ENCODE measurements at regions not wholly inside any gene's neighbourhood (a gene's known extent, or its start where the extent isn't known, plus 50 kb on each side); places are given as distances from the start of the nearest gene placed in this dataset.

DNA sequence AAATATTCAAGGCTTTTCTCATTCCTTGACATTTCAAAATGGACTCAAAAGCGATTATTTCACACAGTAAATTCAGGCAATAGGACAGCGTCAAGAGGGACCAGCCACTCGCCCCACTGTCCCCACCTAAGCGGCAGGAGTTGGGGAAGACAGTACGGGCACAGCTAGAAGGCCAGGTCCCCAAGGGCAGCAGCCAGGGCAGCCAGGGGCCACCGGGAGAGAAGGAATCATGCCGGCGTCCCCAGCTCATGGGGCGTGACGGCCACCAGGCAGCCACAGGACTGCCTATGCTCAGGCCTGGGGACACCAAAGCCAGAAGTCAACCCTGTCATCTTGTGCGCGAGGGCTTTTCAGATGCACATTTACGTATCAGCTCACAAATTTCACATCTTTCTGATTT, 225.7 kb upstream of the PPP2R2D start:
- H3K27me3 ChIP-seq: no peaks in the 10 kb centered on the region
- no peak for TF ChIP-seq CTCF (IDR thresholded peaks at IDR 0.05)
- no peak for TF ChIP-seq POLR2A (IDR thresholded peaks at IDR 0.05)
- 75 to 80% methylated on average over 13 of the region's 13 CpGs for WGBS, 2 donors
- no peak overlapping the region for H3K4me3 ChIP-seq (replicated peaks in 1 of 3)
- intact Hi-C loops (cut with DNase I): no loop called here
- no peaks in the 10 kb centered on the region for H3K36me3 ChIP-seq
- no peak for DNase-seq
- no peaks in the 10 kb centered on the region for H3K4me1 ChIP-seq
- H3K27ac ChIP-seq: no peak overlapping the region
- H3K9me3 ChIP-seq: no peaks in the 10 kb centered on the region

- H3K4me1 ChIP-seq: no peaks in the 10 kb centered on the region
- intact Hi-C loops (cut with DNase I): no loop called here
Observed at GRCh38 chr10:131676046-131676799, 224.6 kb upstream of the PPP2R2D start.

DNA sequence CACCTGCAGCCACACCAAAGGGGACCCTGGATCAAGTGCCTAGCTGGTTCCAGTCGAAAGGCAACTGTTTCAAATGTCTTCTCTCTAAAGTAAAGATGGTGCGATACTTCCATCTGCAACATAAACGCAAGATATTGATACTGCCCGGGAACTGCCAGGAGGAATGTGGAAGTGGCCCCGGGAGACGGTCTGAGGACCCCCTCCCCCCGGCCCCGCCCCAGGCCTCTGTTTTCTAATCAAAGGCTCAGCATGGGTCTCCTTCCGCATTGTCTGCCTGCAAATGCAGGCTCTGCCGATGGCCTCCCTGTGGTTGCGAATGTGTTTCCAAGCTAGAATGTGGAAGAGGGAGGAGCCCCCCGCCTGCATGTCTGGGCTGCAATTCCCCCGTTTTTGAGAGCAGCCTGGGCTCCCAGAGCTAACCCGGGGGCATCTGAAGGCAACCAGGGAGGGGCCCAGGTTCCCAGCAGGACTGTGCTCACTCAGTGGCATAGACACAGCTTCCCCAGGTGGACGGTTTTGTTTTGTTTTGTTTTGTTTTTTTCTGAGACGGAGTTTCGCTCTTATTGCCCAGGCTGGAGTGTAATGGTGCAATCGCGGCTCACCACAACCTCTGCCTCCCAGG, 223.9 kb upstream of the PPP2R2D start:
- no peaks in the 10 kb centered on the region for H3K4me1 ChIP-seq
- H3K27me3 ChIP-seq: no peaks in the 10 kb centered on the region
- 24 to 27% methylated on average over 15 to 18 of the region's 19 CpGs for WGBS, 2 donors
- no peaks in the 10 kb centered on the region for H3K9me3 ChIP-seq
- intact Hi-C loops (cut with DNase I): no loop called here
- H3K36me3 ChIP-seq: no peaks in the 10 kb centered on the region
- H3K27ac ChIP-seq: no peak overlapping the region
- no peak for DNase-seq
- TF ChIP-seq POLR2A (IDR thresholded peaks at IDR 0.05) (no peak), CTCF (IDR thresholded peaks at IDR 0.05) (no peak)
- H3K4me3 ChIP-seq (replicated peaks in 1 of 3): no peak overlapping the region

More at GRCh38 chr10:131676046-131676799, 224.6 kb upstream of the PPP2R2D start:
- Histone ChIP-seq H3K27me3 (no peaks in the 10 kb centered on the region), H3K27ac (no peak overlapping the region), H3K9me3 (no peaks in the 10 kb centered on the region), H3K36me3 (no peaks in the 10 kb centered on the region), H3K4me3 (replicated peaks in 1 of 3) (no peak overlapping the region)
- TF ChIP-seq CTCF (IDR thresholded peaks at IDR 0.05): no peak
- DNase-seq: no peak
- WGBS, 2 donors: 81 to 86% methylated on average over 28 of the region's 28 CpGs

DNA sequence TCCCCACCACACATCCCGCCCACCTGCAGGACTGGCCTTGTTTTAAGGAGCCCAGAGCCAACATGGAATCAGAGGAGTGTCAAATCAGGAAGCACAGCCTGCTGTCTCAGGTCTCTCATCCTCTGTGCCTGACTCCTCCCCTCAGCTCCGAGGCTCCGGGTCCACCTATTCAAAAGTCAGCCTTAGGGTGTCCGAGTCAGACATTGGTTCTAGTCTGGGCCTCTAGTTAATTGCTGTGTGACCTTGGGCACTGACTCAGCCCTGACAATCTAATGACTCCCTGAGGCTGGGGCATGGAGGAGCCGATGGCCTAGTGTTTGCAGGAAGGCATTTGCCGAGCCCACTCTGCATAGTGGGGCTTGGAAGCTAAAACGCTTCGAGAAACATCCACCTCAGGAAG, 223.1 kb upstream of the PPP2R2D start:
- H3K9me3 ChIP-seq: no peaks in the 10 kb centered on the region
- TF ChIP-seq POLR2A (IDR thresholded peaks at IDR 0.05) (no peak), CTCF (IDR thresholded peaks at IDR 0.05) (no peak)
- no peaks in the 10 kb centered on the region for H3K4me1 ChIP-seq
- H3K27me3 ChIP-seq: no peaks in the 10 kb centered on the region
- H3K4me3 ChIP-seq (replicated peaks in 1 of 3): no peak overlapping the region
- 79 to 87% methylated on average over 7 to 8 of the region's 8 CpGs for WGBS, 2 donors
- no peaks in the 10 kb centered on the region for H3K36me3 ChIP-seq
- no peak overlapping the region for H3K27ac ChIP-seq
- DNase-seq: no peak
- intact Hi-C loops (cut with DNase I): no loop called here

DNA sequence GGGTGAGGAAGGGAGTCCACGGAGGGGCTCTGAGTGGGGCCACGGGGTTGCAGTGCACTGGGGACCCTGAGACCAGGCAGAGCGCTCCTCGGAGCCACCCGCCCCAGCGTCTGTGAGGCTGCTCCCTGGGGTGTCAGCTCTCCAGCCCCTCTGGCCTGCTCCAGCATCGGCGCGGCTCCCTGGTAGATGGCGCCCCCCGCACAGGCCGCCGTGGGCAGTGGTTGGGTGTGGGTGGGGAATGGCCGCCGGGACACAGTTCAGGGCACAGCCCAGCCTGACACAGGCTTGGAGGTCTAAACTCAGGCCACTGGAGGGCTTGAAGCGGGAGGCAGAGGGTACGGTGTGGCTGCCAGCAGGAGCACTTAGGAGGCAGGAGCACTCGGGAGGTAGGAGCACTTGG, 222.6 kb upstream of the PPP2R2D start:
- 69 to 81% methylated on average over 4 to 18 of the region's 18 CpGs for WGBS, 2 donors
- Histone ChIP-seq H3K4me1 (no peaks in the 10 kb centered on the region), H3K36me3 (no peaks in the 10 kb centered on the region), H3K9me3 (no peaks in the 10 kb centered on the region), H3K4me3 (replicated peaks in 1 of 3) (no peak overlapping the region), H3K27ac (no peak overlapping the region), H3K27me3 (no peaks in the 10 kb centered on the region)
- no peak for DNase-seq
- intact Hi-C loops (cut with DNase I): no loop called here
- TF ChIP-seq CTCF (IDR thresholded peaks at IDR 0.05): no peak
- no peak for TF ChIP-seq POLR2A (IDR thresholded peaks at IDR 0.05)

Measured in thyroid gland (tissue), 4 donors.